Subcutaneous abdominal adipose tissue (tissue), 5 donors: ENCODE measurements at regions not wholly inside any gene's neighbourhood (a gene's known extent, or its start where the extent isn't known, plus 50 kb on each side); places are given as distances from the start of the nearest gene placed in this dataset.
"Not testable (repeated sequence)": the region's sequence is repeated elsewhere in the genome, so short reads cannot be mapped to it uniquely, and the experiment has no call there.

Source experiments
- H3K27ac ChIP-seq: one replicate; pipeline ENCODE4 v1.7.0; 2013; ENCODE audit warnings: low read depth, mild to moderate bottlenecking, inconsistent platforms, low read length, moderate library complexity
- H3K27me3 ChIP-seq, 5 donors: one replicate each; pipeline ENCODE4 v1.7.0; 2013; ENCODE audit warnings: low read length in 5 of 5, inconsistent platforms in 1 of 5; ENCODE audit not compliant: control insufficient read depth in 5 of 5, insufficient read depth in 4 of 5
- H3K36me3 ChIP-seq, 5 donors: one replicate each; pipeline ENCODE4 v1.7.0; 2013; ENCODE audit warnings: low read length in 5 of 5; ENCODE audit not compliant: control insufficient read depth in 5 of 5, insufficient read depth in 5 of 5
- H3K4me1 ChIP-seq, 5 donors: one replicate each; pipeline ENCODE4 v1.7.0; 2013; ENCODE audit warnings: low read length in 5 of 5, mild to moderate bottlenecking in 3 of 5, moderate library complexity in 1 of 5; ENCODE audit not compliant: control insufficient read depth in 5 of 5, insufficient read depth in 5 of 5
- H3K4me3 ChIP-seq, 5 donors: one replicate each; pipeline ENCODE4 v1.7.0; 2013; ENCODE audit warnings: low read length in 5 of 5, low read depth in 1 of 5
- H3K9ac ChIP-seq, 5 donors: one replicate each; pipeline ENCODE4 v1.7.0; 2013; ENCODE audit warnings: low read length in 5 of 5, mild to moderate bottlenecking in 4 of 5, moderate library complexity in 3 of 5
- H3K9me3 ChIP-seq, 5 donors: one replicate each; pipeline ENCODE4 v1.7.0; 2013; ENCODE audit warnings: low read length in 5 of 5; ENCODE audit not compliant: control insufficient read depth in 5 of 5
- donor health status: healthy.
- donor health status: healthy.
- donor health status: healthy.
- donor health status: healthy.
- donor health status: healthy.

- H3K4me1 ChIP-seq: no peaks in the 10 kb centered on the region
- no peaks in the 10 kb centered on the region for H3K9me3 ChIP-seq
- H3K36me3 ChIP-seq: no peaks in the 10 kb centered on the region
- no peak overlapping the region for H3K9ac ChIP-seq
- H3K27me3 ChIP-seq: peaks cover 0 to 2% (median 0%) of the 10 kb centered on the region in 5 donors
- no peak overlapping the region for H3K27ac ChIP-seq
- no peak overlapping the region for H3K4me3 ChIP-seq
Measured at GRCh38 chr11:10984742-10985141, 126.9 kb upstream of the ZBED5 start.

GRCh38 chr11:10984250-10984649 lies 126.4 kb upstream of the ZBED5 start:
- H3K36me3 ChIP-seq: no peaks in the 10 kb centered on the region
- no peaks in the 10 kb centered on the region for H3K4me1 ChIP-seq
- no peak overlapping the region for H3K27ac ChIP-seq
- peaks cover 0 to 2% (median 0%) of the 10 kb centered on the region in 5 donors for H3K27me3 ChIP-seq
- peaks cover 0 to 2% (median 0%) of the 10 kb centered on the region in 5 donors for H3K9me3 ChIP-seq
- H3K4me3 ChIP-seq: no peak overlapping the region
- H3K9ac ChIP-seq: no peak overlapping the region

DNA sequence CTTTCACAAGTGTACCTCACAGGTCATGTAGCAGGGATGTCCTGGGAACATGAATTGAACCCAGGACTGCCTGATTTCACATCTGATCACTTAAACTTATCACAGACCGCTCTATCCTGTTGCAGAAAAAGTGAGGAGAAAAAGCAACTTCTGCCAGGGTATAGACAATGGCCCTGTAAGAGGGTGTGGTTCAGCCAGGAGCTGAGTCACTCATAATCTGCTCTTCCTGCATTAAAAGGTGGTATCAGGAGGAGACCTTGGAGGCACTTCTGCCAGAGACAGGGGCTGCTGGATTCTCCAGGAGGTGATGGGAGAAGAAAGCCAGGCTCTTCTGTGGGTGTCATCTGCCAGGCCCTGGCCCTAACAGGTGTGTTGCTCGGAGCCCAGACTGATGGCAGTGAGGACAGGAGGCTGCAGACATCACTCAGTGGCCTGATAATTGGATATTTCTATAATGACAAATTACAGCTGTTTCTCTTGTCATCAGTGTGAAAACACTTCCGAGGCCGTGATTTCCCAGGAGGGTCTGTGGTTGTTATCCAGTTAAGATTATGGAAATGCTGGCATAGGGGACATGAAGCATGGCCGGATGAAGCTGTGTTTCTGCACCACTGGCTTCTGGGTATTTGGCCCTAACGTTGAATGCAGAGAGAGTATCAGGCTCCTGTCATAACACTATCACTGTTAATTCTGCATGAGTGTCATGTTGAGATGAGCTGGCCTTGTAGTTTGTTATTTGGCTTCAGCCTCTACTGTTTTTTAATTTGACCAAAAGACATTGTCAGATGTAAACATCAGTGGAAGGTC lies 125.1 kb upstream of the ZBED5 start:
- H3K27me3 ChIP-seq: peaks cover 0 to 2% (median 0%) of the 10 kb centered on the region in 5 donors
- H3K36me3 ChIP-seq: no peaks in the 10 kb centered on the region
- no peaks in the 10 kb centered on the region for H3K4me1 ChIP-seq
- no peak overlapping the region for H3K9ac ChIP-seq
- H3K4me3 ChIP-seq: no peak overlapping the region
- H3K27ac ChIP-seq: no peak overlapping the region
- peaks cover 0 to 2% (median 0%) of the 10 kb centered on the region in 5 donors for H3K9me3 ChIP-seq

GRCh38 chr11:10979529-10979928 lies 121.7 kb upstream of the ZBED5 start:
- Histone ChIP-seq H3K9ac (no peak overlapping the region), H3K9me3 (peaks cover 2 to 6% (median 5%) of the 10 kb centered on the region in 5 donors), H3K4me1 (no peaks in the 10 kb centered on the region), H3K36me3 (no peaks in the 10 kb centered on the region), H3K4me3 (no peak overlapping the region), H3K27ac (no peak overlapping the region), H3K27me3 (peaks cover 0 to 2% (median 0%) of the 10 kb centered on the region in 5 donors)

GRCh38 chr11:10978198-10978597 lies 120.3 kb upstream of the ZBED5 start:
- Histone ChIP-seq H3K9me3 (peaks cover 2 to 6% (median 5%) of the 10 kb centered on the region in 5 donors), H3K36me3 (no peaks in the 10 kb centered on the region), H3K4me3 (no peak overlapping the region)

GRCh38 chr11:10975287-10975721 lies 117.5 kb upstream of the ZBED5 start:
- H3K4me1 ChIP-seq: no peaks in the 10 kb centered on the region
- no peaks in the 10 kb centered on the region for H3K27me3 ChIP-seq
- H3K4me3 ChIP-seq: no peak overlapping the region
- peaks cover 2 to 6% (median 5%) of the 10 kb centered on the region in 5 donors for H3K9me3 ChIP-seq
- H3K9ac ChIP-seq: no peak overlapping the region
- H3K36me3 ChIP-seq: no peaks in the 10 kb centered on the region
- no peak overlapping the region for H3K27ac ChIP-seq

More at GRCh38 chr11:10978198-10978597, 120.3 kb upstream of the ZBED5 start:
- H3K27ac ChIP-seq: no peak overlapping the region
- no peak overlapping the region for H3K9ac ChIP-seq
- H3K27me3 ChIP-seq: peaks cover 0 to 2% (median 0%) of the 10 kb centered on the region in 5 donors
- no peaks in the 10 kb centered on the region for H3K4me1 ChIP-seq

- H3K36me3 ChIP-seq: no peaks in the 10 kb centered on the region
- peaks cover 2 to 5% (median 4%) of the 10 kb centered on the region in 5 donors for H3K9me3 ChIP-seq
- no peak overlapping the region for H3K4me3 ChIP-seq
- H3K27ac ChIP-seq: no peak overlapping the region
- no peaks in the 10 kb centered on the region for H3K27me3 ChIP-seq
- H3K9ac ChIP-seq: no peak overlapping the region
- no peaks in the 10 kb centered on the region for H3K4me1 ChIP-seq
Measured at GRCh38 chr11:10973416-10973815, 115.6 kb upstream of the ZBED5 start.

DNA sequence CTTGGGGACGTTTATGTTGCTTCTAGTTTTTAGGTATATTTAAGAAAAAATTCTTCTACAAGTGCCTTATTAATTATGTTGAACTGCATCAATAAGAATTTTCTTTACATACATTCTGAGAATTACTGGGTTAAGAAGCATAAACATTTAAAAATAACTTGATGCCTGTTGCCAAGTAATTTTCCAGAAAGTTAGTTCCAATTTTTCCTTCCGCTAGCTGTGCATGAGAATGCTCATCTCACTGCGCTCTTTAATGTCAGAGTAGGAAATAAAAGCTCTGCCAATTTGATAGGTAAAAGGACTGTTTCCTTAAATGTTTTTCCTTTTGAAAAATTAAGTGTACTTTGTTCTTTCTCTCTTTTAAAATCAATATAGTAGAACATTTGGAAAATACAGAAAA lies 113.1 kb upstream of the ZBED5 start:
- Histone ChIP-seq H3K4me1 (no peaks in the 10 kb centered on the region), H3K27me3 (no peaks in the 10 kb centered on the region), H3K4me3 (no peak overlapping the region), H3K36me3 (no peaks in the 10 kb centered on the region), H3K9me3 (peaks cover 0 to 5% (median 4%) of the 10 kb centered on the region in 5 donors), H3K9ac (no peak overlapping the region), H3K27ac (no peak overlapping the region)

- Histone ChIP-seq H3K27ac (no peak overlapping the region), H3K4me3 (no peak overlapping the region), H3K9ac (no peak overlapping the region), H3K36me3 (no peaks in the 10 kb centered on the region), H3K27me3 (no peaks in the 10 kb centered on the region), H3K9me3 (no peaks in the 10 kb centered on the region), H3K4me1 (no peaks in the 10 kb centered on the region)
Measured at GRCh38 chr11:10969387-10969786, 111.5 kb upstream of the ZBED5 start.

GRCh38 chr11:10956884-10957283 lies 99.0 kb upstream of the ZBED5 start:
- not testable (repeated sequence) for H3K4me3 ChIP-seq, H3K36me3 ChIP-seq, H3K4me1 ChIP-seq, H3K9ac ChIP-seq, H3K27me3 ChIP-seq, H3K27ac ChIP-seq
- peaks cover 0 to 10% (median 4%) of the 10 kb centered on the region in 5 donors for H3K9me3 ChIP-seq
